Panc1 (cell line): ENCODE measurements at regions not wholly inside any gene's neighbourhood (a gene's known extent, or its start where the extent isn't known, plus 50 kb on each side); places are given as distances from the start of the nearest gene placed in this dataset.

ENCODE experiments used
- ATAC-seq: fragments of 200-7000 bp; cut with Tn5 transposase; 2 replicates; pipeline ENCODE4 v1.9.1; 2020; ENCODE audit warnings: mild to moderate bottlenecking, moderate library complexity
- BruUV-seq: library from RNA; stranded (reverse); fragments of 400-500 nt; replicated peaks from 2 replicates; lab custom pipeline; 2021; lab: Mats Ljungman, UMichigan
- CTCF ChIA-PET: fragments of 300-600 bp; sonication (Branson Sonifier 250); formaldehyde crosslinking; loops from one replicate; lab custom pipeline; 2022; ENCODE audit warnings: antibody characterized with exemption; lab: Charles Lee
- POLR2A ChIA-PET: fragments of 300-600 bp; sonication (Branson Sonifier 250); formaldehyde crosslinking; loops from one replicate; lab custom pipeline; 2022; ENCODE audit warnings: antibody characterized with exemption; lab: Charles Lee
- DNase-seq: peaks from one replicate; pipeline ENCODE4 v3.0.0-alpha.2; 2010; ENCODE audit warnings: low read depth, low spot score
- H3K27ac ChIP-seq: 2 replicates; pipeline ENCODE4 v1.5.1; 2011; ENCODE audit warnings: mild to moderate bottlenecking, low read length, inconsistent platforms
- H3K27me3 ChIP-seq: fragments of 200-500 bp; sonication (Bioruptor generic); 2 replicates; pipeline ENCODE4 v1.6.0; 2014; ENCODE audit warnings: low read length, inconsistent platforms; ENCODE audit not compliant: control insufficient read depth, insufficient read depth
- H3K36me3 ChIP-seq: fragments of 200-500 bp; sonication (Bioruptor generic); 2 replicates; pipeline ENCODE4 v1.5.1; 2014; ENCODE audit warnings: inconsistent platforms, mild to moderate bottlenecking, low read length, moderate library complexity; ENCODE audit not compliant: control insufficient read depth, insufficient read depth
- H3K4me1 ChIP-seq: 2 replicates; pipeline ENCODE4 v1.5.1; 2011; ENCODE audit warnings: inconsistent platforms, mild to moderate bottlenecking, low read length, moderate library complexity; ENCODE audit not compliant: control insufficient read depth, insufficient read depth
- H3K4me3 ChIP-seq, 2 experiments: 2 replicates each; pipeline ENCODE4 v1.5.1; 2011 to 2012; ENCODE audit warnings: low read depth in 2 of 2, low read length in 2 of 2, mild to moderate bottlenecking in 2 of 2, inconsistent platforms in 1 of 2, moderate library complexity in 1 of 2
- H3K9me3 ChIP-seq: fragments of 200-500 bp; sonication (Bioruptor generic); 2 replicates; pipeline ENCODE4 v1.5.1; 2014; ENCODE audit warnings: low read depth, mild to moderate bottlenecking, inconsistent platforms, low read length, moderate library complexity; ENCODE audit not compliant: control insufficient read depth, insufficient read depth
- POLR2AphosphoS5 ChIP-seq: IDR thresholded peaks from 2 replicates; pipeline ENCODE4 v1.6.1; 2012; ENCODE audit warnings: mild to moderate bottlenecking, low read depth, low read length, moderate library complexity
- SIN3A ChIP-seq: IDR thresholded peaks from 2 replicates; pipeline ENCODE4 v1.6.1; 2012; ENCODE audit warnings: low read depth, mild to moderate bottlenecking, low read length, moderate library complexity, borderline replicate concordance; ENCODE audit not compliant: insufficient read depth
- TCF7L2 ChIP-seq: IDR thresholded peaks from 2 replicates; pipeline ENCODE4 v1.6.1; 2011; ENCODE audit warnings: mild to moderate bottlenecking, low read depth, low read length, inconsistent platforms
- in situ Hi-C: cut with HindIII; loops from 2 replicates; pipeline ENCODE4 v1.10.0; 2016; ENCODE audit warnings: low sequenced_read_pairs, low pct_unique_long_range_greater_than_20kb
- intact Hi-C: fragments of 100-400 bp; cut with micrococcal nuclease; formaldehyde crosslinking; loops from one replicate; pipeline ENCODE4 v1.10.0; 2022; ENCODE audit not compliant: unreplicated experiment
- TF ChIP-seq, protein P1 (sequence below), 2 experiments: IDR thresholded peaks; 2 replicates each; pipeline ENCODE4 v1.6.1; 2011 to 2012; ENCODE audit warnings: low read depth in 2 of 2, control low read depth in 1 of 2, low read length in 1 of 2, mild to moderate bottlenecking in 1 of 2, moderate library complexity in 1 of 2; ENCODE audit not compliant: insufficient read depth in 1 of 2
- TF ChIP-seq, protein P2 (sequence below): fragments of 450-650 bp; IDR thresholded peaks from 2 replicates; pipeline ENCODE4 v1.5.1; 2017; ENCODE audit warnings: mild to moderate bottlenecking

DNA sequence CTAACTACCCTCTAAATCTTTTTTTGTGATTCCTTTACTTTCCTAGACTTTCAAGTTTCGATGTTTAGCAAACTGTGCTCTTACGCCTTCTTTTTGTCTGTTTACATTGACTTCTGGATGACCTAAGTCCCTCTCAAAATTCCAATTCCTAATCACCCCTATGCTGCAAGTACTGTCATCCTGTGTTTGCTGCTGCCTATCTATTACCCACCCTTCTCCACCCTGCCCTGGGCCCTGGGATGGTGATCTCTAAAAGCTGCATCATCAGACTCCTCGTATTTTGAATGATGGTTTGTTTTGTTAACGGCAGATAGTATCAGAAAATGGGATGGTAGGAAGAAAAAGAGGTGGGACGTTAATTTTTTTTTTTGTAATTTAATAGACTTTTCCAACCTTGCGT lies 272.1 kb downstream of the DIO2 start:
- no TSS peak for BruUV-seq
- no peaks in the 10 kb centered on the region for H3K4me1 ChIP-seq
- no peaks in the 10 kb centered on the region for H3K9me3 ChIP-seq
- CTCF ChIA-PET, result no interaction called here
- no peak overlapping the region for H3K27ac ChIP-seq
- POLR2A ChIA-PET, result no interaction called here
- DNase-seq (no peak), ATAC-seq (no peak)
- intact Hi-C loops (no loop called here), in situ Hi-C loops (no loop called here)
- H3K27me3 ChIP-seq, result no peaks in the 10 kb centered on the region
- H3K4me3 ChIP-seq, result no peak overlapping the region
- no peaks in the 10 kb centered on the region for H3K36me3 ChIP-seq
- TF ChIP-seq, protein P1, sequence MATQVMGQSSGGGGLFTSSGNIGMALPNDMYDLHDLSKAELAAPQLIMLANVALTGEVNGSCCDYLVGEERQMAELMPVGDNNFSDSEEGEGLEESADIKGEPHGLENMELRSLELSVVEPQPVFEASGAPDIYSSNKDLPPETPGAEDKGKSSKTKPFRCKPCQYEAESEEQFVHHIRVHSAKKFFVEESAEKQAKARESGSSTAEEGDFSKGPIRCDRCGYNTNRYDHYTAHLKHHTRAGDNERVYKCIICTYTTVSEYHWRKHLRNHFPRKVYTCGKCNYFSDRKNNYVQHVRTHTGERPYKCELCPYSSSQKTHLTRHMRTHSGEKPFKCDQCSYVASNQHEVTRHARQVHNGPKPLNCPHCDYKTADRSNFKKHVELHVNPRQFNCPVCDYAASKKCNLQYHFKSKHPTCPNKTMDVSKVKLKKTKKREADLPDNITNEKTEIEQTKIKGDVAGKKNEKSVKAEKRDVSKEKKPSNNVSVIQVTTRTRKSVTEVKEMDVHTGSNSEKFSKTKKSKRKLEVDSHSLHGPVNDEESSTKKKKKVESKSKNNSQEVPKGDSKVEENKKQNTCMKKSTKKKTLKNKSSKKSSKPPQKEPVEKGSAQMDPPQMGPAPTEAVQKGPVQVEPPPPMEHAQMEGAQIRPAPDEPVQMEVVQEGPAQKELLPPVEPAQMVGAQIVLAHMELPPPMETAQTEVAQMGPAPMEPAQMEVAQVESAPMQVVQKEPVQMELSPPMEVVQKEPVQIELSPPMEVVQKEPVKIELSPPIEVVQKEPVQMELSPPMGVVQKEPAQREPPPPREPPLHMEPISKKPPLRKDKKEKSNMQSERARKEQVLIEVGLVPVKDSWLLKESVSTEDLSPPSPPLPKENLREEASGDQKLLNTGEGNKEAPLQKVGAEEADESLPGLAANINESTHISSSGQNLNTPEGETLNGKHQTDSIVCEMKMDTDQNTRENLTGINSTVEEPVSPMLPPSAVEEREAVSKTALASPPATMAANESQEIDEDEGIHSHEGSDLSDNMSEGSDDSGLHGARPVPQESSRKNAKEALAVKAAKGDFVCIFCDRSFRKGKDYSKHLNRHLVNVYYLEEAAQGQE (IDR thresholded peaks at IDR 0.05; ENCODE audit: insufficient read depth in 1 of 2, low read depth in 2 of 2, low read length in 1 of 2), result no peak
- TF ChIP-seq TCF7L2 (no peak), POLR2AphosphoS5 (no peak), SIN3A (no peak)
- TF ChIP-seq, protein P2, sequence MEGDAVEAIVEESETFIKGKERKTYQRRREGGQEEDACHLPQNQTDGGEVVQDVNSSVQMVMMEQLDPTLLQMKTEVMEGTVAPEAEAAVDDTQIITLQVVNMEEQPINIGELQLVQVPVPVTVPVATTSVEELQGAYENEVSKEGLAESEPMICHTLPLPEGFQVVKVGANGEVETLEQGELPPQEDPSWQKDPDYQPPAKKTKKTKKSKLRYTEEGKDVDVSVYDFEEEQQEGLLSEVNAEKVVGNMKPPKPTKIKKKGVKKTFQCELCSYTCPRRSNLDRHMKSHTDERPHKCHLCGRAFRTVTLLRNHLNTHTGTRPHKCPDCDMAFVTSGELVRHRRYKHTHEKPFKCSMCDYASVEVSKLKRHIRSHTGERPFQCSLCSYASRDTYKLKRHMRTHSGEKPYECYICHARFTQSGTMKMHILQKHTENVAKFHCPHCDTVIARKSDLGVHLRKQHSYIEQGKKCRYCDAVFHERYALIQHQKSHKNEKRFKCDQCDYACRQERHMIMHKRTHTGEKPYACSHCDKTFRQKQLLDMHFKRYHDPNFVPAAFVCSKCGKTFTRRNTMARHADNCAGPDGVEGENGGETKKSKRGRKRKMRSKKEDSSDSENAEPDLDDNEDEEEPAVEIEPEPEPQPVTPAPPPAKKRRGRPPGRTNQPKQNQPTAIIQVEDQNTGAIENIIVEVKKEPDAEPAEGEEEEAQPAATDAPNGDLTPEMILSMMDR, result no peak

DNA sequence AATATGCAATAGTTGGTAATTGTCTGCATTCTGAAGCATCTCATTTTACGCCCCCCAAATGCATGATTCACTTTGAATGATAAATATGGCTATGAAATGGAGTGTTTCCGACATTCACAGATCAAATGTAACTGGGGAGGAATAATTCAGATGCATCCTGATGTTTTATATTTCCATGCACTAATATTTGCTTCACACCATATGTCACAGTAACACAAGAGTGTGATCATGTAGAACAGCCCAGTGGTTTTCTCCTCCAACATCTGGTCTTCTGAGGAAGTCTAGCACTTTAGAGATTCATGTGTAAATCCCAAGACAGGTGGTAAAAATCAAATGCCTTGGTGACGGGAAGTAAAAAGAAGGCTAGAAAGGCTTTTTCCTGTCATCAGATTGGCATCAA lies 273.1 kb downstream of the DIO2 start:
- CTCF ChIA-PET, result no interaction called here
- no TSS peak for BruUV-seq
- no peak for TF ChIP-seq TCF7L2

DNA sequence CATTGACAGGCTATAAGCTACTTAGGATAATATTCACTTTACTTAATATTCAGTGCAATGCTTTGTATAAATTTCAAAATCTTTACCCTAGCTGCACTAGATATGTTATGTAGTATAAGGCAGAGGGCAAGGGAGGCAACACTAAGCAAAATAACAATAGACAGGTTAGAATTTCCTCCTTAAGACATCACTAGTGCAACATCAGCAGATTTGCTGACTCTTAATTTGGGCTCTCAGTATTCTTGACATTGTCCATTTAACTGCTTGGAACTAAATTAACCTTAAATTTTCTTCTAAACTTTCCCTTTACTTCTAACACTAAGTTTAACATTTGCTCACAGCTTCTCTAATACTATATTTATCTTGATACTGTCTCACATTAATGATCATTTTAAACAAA lies 273.9 kb downstream of the DIO2 start:
- Histone ChIP-seq H3K4me1 (no peaks in the 10 kb centered on the region), H3K4me3 (no peak overlapping the region), H3K27me3 (no peaks in the 10 kb centered on the region), H3K36me3 (no peaks in the 10 kb centered on the region), H3K9me3 (no peaks in the 10 kb centered on the region), H3K27ac (no peak overlapping the region)
- ChIA-PET CTCF (no interaction called here), POLR2A (no interaction called here)
- no peak for ATAC-seq
- in situ Hi-C loops, result no loop called here
- no peak for DNase-seq
- intact Hi-C loops, result no loop called here
- TF ChIP-seq, protein P1 (IDR thresholded peaks at IDR 0.05; ENCODE audit: insufficient read depth in 1 of 2, low read depth in 2 of 2, low read length in 1 of 2), result no peak
- TF ChIP-seq, protein P2, result no peak
- TF ChIP-seq TCF7L2 (no peak), POLR2AphosphoS5 (no peak), SIN3A (no peak)
- no TSS peak for BruUV-seq

More for the DNA sequence above, 273.1 kb downstream of the DIO2 start:
- in situ Hi-C loops (no loop called here), intact Hi-C loops (no loop called here)
- no peak for ATAC-seq
- H3K36me3 ChIP-seq, result no peaks in the 10 kb centered on the region
- no peak overlapping the region for H3K4me3 ChIP-seq
- no peaks in the 10 kb centered on the region for H3K4me1 ChIP-seq
- H3K27me3 ChIP-seq, result no peaks in the 10 kb centered on the region
- no peak overlapping the region for H3K27ac ChIP-seq
- POLR2A ChIA-PET, result no interaction called here
- H3K9me3 ChIP-seq, result no peaks in the 10 kb centered on the region
- no peak for DNase-seq
